Choroid plexus epithelial cell (primary cell): ENCODE measurements at regions not wholly inside any gene's neighbourhood (a gene's known extent, or its start where the extent isn't known, plus 50 kb on each side); places are given as distances from the start of the nearest gene placed in this dataset.

ENCODE experiments used
- DNase-seq: peaks from one replicate; pipeline ENCODE4 v3.0.0-alpha.2; 2010; ENCODE audit warnings: low read depth
- H3K4me3 ChIP-seq: 2 replicates; pipeline ENCODE4 v1.5.1; 2011; ENCODE audit warnings: low read depth, mild to moderate bottlenecking, control low read depth, low read length, moderate library complexity
- CTCF ChIP-seq: conservative IDR thresholded peaks from 2 replicates; pipeline ENCODE4 v1.5.1; 2011; ENCODE audit warnings: low read depth, mild to moderate bottlenecking, control low read depth, inconsistent platforms, low read length, moderate library complexity

GRCh38 chr10:94097656-94098055 lies 103.9 kb downstream of the PLCE1 start:
- TF ChIP-seq CTCF = no peak
- DNase-seq = no peak
- no peak overlapping the region for H3K4me3 ChIP-seq

- no peak for TF ChIP-seq CTCF
- DNase-seq = no peak
- no peak overlapping the region for H3K4me3 ChIP-seq
Observed at GRCh38 chr10:94098896-94099295, 105.2 kb downstream of the PLCE1 start.

DNA sequence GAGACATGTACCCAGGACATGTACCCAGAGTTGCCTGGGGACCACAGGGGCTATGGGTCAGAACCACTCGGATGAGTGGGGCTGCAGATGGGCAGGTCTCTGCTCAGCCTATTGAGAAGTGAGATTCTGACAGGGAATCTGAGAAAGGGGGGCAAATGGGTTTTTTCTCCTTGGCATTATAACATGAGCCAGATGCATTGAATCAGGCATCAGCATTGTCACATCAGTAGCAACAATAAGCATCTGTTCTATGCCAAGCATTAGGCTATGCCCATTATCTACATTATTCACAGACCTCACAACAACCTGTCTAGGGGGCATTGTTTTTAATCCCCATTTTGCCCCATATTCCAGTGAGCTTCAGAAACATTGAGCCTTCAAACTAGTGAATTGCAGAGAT lies 108.2 kb downstream of the PLCE1 start:
- no peak overlapping the region for H3K4me3 ChIP-seq
- DNase-seq = no peak
- TF ChIP-seq CTCF = no peak

GRCh38 chr10:94102436-94102835 lies 108.7 kb downstream of the PLCE1 start:
- no peak for DNase-seq
- no peak for TF ChIP-seq CTCF
- H3K4me3 ChIP-seq = no peak overlapping the region

GRCh38 chr10:94103192-94103591 lies 109.5 kb downstream of the PLCE1 start:
- no peak for TF ChIP-seq CTCF
- no peak for DNase-seq

DNA sequence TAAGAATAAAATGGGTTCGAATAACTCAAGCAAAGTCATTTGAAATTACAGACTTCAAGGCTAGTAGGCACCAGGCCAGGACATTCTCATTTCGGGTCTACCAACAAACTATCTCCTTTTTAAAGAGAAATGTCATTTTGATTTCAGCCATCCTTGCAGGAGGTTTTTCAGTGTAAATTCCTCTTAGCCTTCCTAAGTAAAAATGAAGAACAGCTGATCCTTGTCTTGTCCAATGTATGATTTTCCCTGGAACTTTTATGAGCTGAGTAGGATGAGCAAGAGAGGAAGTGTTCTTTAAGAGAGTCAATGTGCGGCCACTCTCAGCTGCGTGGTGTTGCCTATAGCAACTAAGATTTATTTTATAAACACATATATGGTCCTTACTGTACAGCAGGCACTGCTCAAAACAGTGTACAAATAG lies 110.1 kb downstream of the PLCE1 start:
- no peak overlapping the region for H3K4me3 ChIP-seq
- no peak for TF ChIP-seq CTCF

More at GRCh38 chr10:94103192-94103591, 109.5 kb downstream of the PLCE1 start:
- no peak overlapping the region for H3K4me3 ChIP-seq

GRCh38 chr10:94104316-94105000 lies 110.7 kb downstream of the PLCE1 start:
- peak; percentile 49 for DNase-seq
- H3K4me3 ChIP-seq = no peak overlapping the region
- no peak for TF ChIP-seq CTCF

More for the DNA sequence above, 110.1 kb downstream of the PLCE1 start:
- peak; percentile 77 for DNase-seq
